A673 (cell line): ENCODE measurements at regions not wholly inside any gene's neighbourhood (a gene's known extent, or its start where the extent isn't known, plus 50 kb on each side); places are given as distances from the start of the nearest gene placed in this dataset.

ENCODE experiments used
- BruUV-seq: library from RNA; stranded (reverse); fragments of 400-500 nt; replicated peaks from 2 replicates; lab custom pipeline; 2021; lab: Mats Ljungman, UMichigan
- CTCF ChIA-PET: fragments of 300-600 bp; sonication (Branson Sonifier 250); formaldehyde crosslinking; loops from one replicate; lab custom pipeline; 2022; ENCODE audit warnings: antibody characterized with exemption; lab: Charles Lee
- POLR2A ChIA-PET: fragments of 300-600 bp; sonication (Branson Sonifier 250); formaldehyde crosslinking; loops from one replicate; lab custom pipeline; 2022; ENCODE audit warnings: antibody characterized with exemption; ENCODE audit not compliant: low non-redundant PET; lab: Charles Lee
- DNase-seq: peaks from one replicate; pipeline ENCODE4 v3.0.0-alpha.2; 2015; ENCODE audit warnings: low spot score
- H3K27ac ChIP-seq: fragments of 200-600 bp; sonication (generic); 2 replicates; pipeline ENCODE4 v1.5.1; 2016; ENCODE audit warnings: mixed run types, low read depth, mild to moderate bottlenecking, mixed read lengths, antibody characterized with exemption, low read length; ENCODE audit not compliant: poor library complexity, severe bottlenecking
- H3K27me3 ChIP-seq: fragments of 200-600 bp; sonication (generic); replicated peaks from 2 replicates; pipeline ENCODE4 v1.6.1; 2017; ENCODE audit warnings: mixed run types, low read depth, mild to moderate bottlenecking, mixed read lengths, antibody characterized with exemption, low read length; ENCODE audit not compliant: insufficient read depth, poor library complexity
- H3K36me3 ChIP-seq: fragments of 200-600 bp; sonication (generic); 2 replicates; pipeline ENCODE4 v1.6.1; 2016; ENCODE audit warnings: mixed run types, mild to moderate bottlenecking, mixed read lengths, antibody characterized with exemption, low read length; ENCODE audit not compliant: insufficient read depth, poor library complexity, severe bottlenecking
- H3K4me1 ChIP-seq: fragments of 200-600 bp; sonication (generic); 2 replicates; pipeline ENCODE4 v1.6.1; 2017; ENCODE audit warnings: mixed run types, mild to moderate bottlenecking, mixed read lengths, antibody characterized with exemption, low read length; ENCODE audit not compliant: insufficient read depth, poor library complexity, severe bottlenecking
- H3K4me3 ChIP-seq: fragments of 200-600 bp; sonication (generic); 2 replicates; pipeline ENCODE4 v1.5.1; 2016; ENCODE audit warnings: low read depth, mixed run types, mild to moderate bottlenecking, mixed read lengths, low read length; ENCODE audit not compliant: poor library complexity, severe bottlenecking
- H3K9me3 ChIP-seq: fragments of 200-600 bp; sonication (generic); 2 replicates; pipeline ENCODE4 v1.6.1; 2016; ENCODE audit warnings: mixed run types, low read depth, mild to moderate bottlenecking, mixed read lengths, antibody characterized with exemption, low read length; ENCODE audit not compliant: poor library complexity, severe bottlenecking
- CTCF ChIP-seq: fragments of 300-800, 200-600 bp; sonication (generic); conservative IDR thresholded peaks from 2 replicates; pipeline ENCODE4 v1.5.1; 2017; ENCODE audit warnings: low read depth, mild to moderate bottlenecking, antibody characterized with exemption, low read length, moderate library complexity, mixed read lengths
- EZH2 ChIP-seq: fragments of 200-600 bp; sonication (generic); IDR thresholded peaks from 2 replicates; pipeline ENCODE4 v1.6.1; 2017; ENCODE audit warnings: borderline replicate concordance, low read depth, mild to moderate bottlenecking, mixed read lengths, antibody characterized with exemption, low read length; ENCODE audit not compliant: poor library complexity, severe bottlenecking
- intact Hi-C: fragments of 100-400 bp; cut with micrococcal nuclease; formaldehyde crosslinking; loops from one replicate; pipeline ENCODE4 v1.10.0; 2022; ENCODE audit not compliant: unreplicated experiment

DNA sequence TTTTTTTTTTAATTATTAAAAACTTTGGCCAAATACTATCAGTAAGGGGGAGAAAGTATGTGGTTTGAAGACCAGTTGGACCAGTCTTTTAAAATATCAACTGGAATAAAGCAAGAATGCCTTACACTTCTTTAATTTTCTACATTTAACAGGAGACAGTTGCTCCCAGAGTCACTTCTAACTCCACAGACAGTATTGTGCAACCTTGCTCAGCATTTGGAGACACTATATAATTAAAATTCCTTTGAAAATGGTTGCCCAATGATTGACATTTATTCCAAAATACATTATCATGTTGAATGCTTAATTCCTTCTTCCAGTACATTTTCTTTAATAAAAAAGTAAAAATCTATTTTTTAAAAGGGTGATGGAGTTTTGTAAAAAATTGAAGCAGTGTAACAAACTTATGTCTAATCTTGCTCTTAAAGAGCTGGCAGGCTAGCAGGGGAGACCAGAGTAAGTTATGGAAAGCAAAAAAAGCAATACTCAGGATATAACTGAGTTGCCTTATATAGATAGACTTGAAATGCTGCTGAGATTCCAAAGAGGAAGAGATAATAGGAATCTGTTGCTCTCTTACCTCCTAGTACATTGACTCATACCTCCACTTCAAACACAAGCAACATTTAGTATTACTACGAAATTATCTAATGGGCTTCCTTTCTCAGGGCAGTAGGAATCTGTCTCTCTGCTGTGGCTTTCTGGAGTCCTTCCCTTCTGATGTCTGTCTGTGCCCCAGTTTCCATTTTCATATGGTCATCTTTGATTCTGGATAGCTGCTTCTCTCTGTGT is 69.7 kb upstream of the RGL1 start:
- no TSS peak for BruUV-seq
- CTCF ChIA-PET: no interaction called here
- intact Hi-C loops: no loop called here

DNA sequence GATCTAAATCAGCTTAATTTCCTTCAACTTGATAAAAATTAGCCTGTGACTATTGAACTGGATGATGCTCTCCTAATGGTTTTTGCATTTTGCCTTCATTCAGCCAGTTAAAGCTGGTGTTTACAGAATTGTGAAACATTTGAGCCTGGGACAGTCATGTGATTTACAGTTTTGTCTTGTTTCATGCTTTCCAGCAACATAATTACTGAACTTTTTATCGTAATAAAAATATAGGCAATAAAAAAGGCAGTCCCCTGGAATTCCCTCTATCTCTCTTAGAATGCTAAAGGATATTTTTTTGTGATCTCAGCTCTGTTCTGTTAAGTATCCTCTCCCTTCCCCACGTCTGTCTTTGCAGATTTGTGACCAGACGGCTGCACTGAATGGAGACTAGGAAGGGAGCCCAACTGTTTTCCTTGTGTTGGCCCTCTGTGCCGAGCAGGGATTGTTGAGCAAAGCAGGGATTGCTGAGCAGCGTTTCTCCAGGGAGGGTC is 70.3 kb upstream of the RGL1 start:
- no peaks in the 10 kb centered on the region for H3K9me3 ChIP-seq
- H3K36me3 ChIP-seq: no peaks in the 10 kb centered on the region
- peak; percentile 56 for DNase-seq
- no peak for TF ChIP-seq CTCF
- no peak for TF ChIP-seq EZH2
- H3K4me3 ChIP-seq: no peak overlapping the region
- H3K4me1 ChIP-seq: peaks cover 56% of the 10 kb centered on the region
- H3K27ac ChIP-seq: peak overlapping the region; percentile 35
- POLR2A ChIA-PET: interaction anchor here (0.6 kb wide), 1 partner anchor 58 kb away, joined by 5 read pairs; no protein-coding TSS in a partner anchor
- no TSS peak for BruUV-seq
- no peaks in the 10 kb centered on the region for H3K27me3 ChIP-seq
- intact Hi-C loops: no loop called here
- CTCF ChIA-PET: no interaction called here

More for the DNA sequence above, 69.7 kb upstream of the RGL1 start:
- DNase-seq: no peak
- H3K27me3 ChIP-seq: no peaks in the 10 kb centered on the region
- H3K27ac ChIP-seq: peak overlapping the region; percentile 35
- TF ChIP-seq EZH2 (no peak), CTCF (no peak)
- H3K4me1 ChIP-seq: peaks cover 50% of the 10 kb centered on the region
- no peaks in the 10 kb centered on the region for H3K9me3 ChIP-seq
- no peak overlapping the region for H3K4me3 ChIP-seq
- POLR2A ChIA-PET: no interaction called here
- no peaks in the 10 kb centered on the region for H3K36me3 ChIP-seq

DNA sequence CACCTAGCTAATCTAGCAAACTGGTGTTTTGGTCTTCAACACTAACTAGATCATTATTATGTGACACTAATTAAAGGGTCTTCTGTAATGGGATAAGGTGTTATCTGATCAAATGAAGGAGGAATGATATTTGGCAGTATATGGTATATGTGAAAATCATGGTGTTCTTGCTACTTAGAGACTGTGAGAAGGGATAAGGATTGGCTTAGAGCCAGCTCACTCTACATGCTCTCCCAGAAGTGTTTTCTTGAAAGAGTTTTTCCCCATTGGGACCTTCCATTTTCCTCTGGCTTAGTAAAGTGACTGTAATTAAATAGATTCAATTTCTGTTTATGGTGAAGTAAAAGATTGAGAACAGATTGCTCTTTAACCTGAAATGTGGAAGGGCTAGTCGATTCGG is 71.2 kb upstream of the RGL1 start:
- POLR2A ChIA-PET: no interaction called here
- Histone ChIP-seq H3K4me1 (peaks cover 56% of the 10 kb centered on the region), H3K36me3 (no peaks in the 10 kb centered on the region), H3K27ac (peak overlapping the region; percentile 35), H3K9me3 (no peaks in the 10 kb centered on the region), H3K4me3 (no peak overlapping the region), H3K27me3 (no peaks in the 10 kb centered on the region)
- intact Hi-C loops: no loop called here
- no TSS peak for BruUV-seq
- peak; percentile 63 for DNase-seq
- TF ChIP-seq EZH2 (no peak), CTCF (no peak)
- CTCF ChIA-PET: no interaction called here
